ENCODE measurements at regions not wholly inside any gene's neighbourhood (a gene's known extent, or its start where the extent isn't known, plus 50 kb on each side); places are given as distances from the start of the nearest gene placed in this dataset.

DNA sequence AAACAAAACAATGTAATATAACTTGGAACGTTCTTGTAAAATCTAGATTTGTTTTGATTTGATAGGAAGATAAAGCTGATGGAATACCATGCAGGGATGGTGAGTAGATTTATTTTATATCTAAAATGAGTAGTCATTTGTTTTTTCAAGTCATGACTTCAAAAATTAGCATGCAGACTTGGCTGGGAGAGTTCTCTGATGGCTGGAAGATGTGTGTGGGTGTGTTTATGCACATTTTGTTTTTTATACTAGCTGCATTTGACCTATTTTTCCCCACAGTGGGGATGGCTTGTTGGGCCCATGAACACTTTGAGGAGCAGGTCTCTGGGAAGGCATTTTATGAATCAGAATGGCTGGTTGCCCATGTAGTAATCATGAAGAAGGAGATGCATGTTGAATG lies 109.2 kb downstream of the MTRR start:
- Mint-ChIP-seq H3K9me3 (no peaks in the 10 kb centered on the region), H3K4me3 (no peak overlapping the region), H3K4me1 (no peaks in the 10 kb centered on the region), H3K27ac (no peak overlapping the region), H3K27me3 (ENCODE audit: insufficient read depth) (no peaks in the 10 kb centered on the region), H3K36me3 (ENCODE audit: low read depth) (no peaks in the 10 kb centered on the region)
- Histone ChIP-seq H3K9me3 (ENCODE audit: control insufficient read depth, low read length) (no peaks in the 10 kb centered on the region), H3K4me1 (ENCODE audit: control insufficient read depth, insufficient read depth, low read length) (no peaks in the 10 kb centered on the region), H3K27ac (ENCODE audit: low read depth, low read length) (no peak overlapping the region), H3K9ac (ENCODE audit: extremely low read depth, low read length, poor library complexity, severe bottlenecking) (no peak overlapping the region), H3K27me3 (ENCODE audit: control insufficient read depth, insufficient read depth, low read length, poor library complexity, severe bottlenecking) (no peaks in the 10 kb centered on the region), H3K4me3 (ENCODE audit: low read length) (no peak overlapping the region), H3K36me3 (ENCODE audit: control insufficient read depth, insufficient read depth, low read length) (no peaks in the 10 kb centered on the region)
- TF ChIP-seq CTCF (conservative IDR thresholded peaks at IDR 0.05) = no peak
- 91 to 100% methylated on average over 1 of the region's 1 CpG for WGBS, 2 experiments (ENCODE audit: insufficient coverage in 1 of 2, insufficient read length in 1 of 2)
- no peak for DNase-seq

GRCh38 chr5:7978991-7979390 lies 110.0 kb downstream of the MTRR start:
- no peak overlapping the region for H3K9ac ChIP-seq (ENCODE audit: extremely low read depth, low read length, poor library complexity, severe bottlenecking)
- WGBS, 2 experiments (ENCODE audit: insufficient coverage in 1 of 2, insufficient read length in 1 of 2) = 83% methylated on average over 1 to 2 of the region's 2 CpGs
- no peaks in the 10 kb centered on the region for H3K27me3 Mint-ChIP-seq (ENCODE audit: insufficient read depth)
- no peak for TF ChIP-seq CTCF (conservative IDR thresholded peaks at IDR 0.05)
- H3K27ac ChIP-seq (ENCODE audit: low read depth, low read length) = no peak overlapping the region
- H3K27ac Mint-ChIP-seq = no peak overlapping the region
- H3K36me3 Mint-ChIP-seq (ENCODE audit: low read depth) = no peaks in the 10 kb centered on the region
- no peak for DNase-seq
- no peaks in the 10 kb centered on the region for H3K9me3 ChIP-seq (ENCODE audit: control insufficient read depth, low read length)
- H3K4me3 ChIP-seq (ENCODE audit: low read length) = no peak overlapping the region
- no peak overlapping the region for H3K4me3 Mint-ChIP-seq
- H3K9me3 Mint-ChIP-seq = no peaks in the 10 kb centered on the region
- no peaks in the 10 kb centered on the region for H3K4me1 Mint-ChIP-seq
- no peaks in the 10 kb centered on the region for H3K36me3 ChIP-seq (ENCODE audit: control insufficient read depth, insufficient read depth, low read length)
- H3K4me1 ChIP-seq (ENCODE audit: control insufficient read depth, insufficient read depth, low read length) = no peaks in the 10 kb centered on the region
- no peaks in the 10 kb centered on the region for H3K27me3 ChIP-seq (ENCODE audit: control insufficient read depth, insufficient read depth, low read length, poor library complexity, severe bottlenecking)

DNA sequence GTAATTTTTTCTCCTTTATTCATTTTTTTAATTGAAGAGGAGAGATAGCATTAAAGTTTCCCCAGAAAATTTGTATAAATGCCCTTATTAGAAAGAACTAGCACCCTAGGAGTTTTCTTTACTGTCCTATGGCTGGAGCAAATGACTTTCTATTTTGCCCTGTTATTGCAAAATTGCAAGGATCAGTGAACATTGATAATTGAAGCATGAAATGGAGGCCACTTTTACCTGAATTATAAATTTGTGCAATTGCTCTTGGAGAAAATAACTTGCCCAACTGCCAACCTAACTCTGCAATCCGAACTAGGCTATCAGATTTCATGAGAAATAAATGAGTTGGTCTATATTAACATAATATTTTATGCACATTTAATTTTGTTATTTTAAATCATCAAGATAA lies 111.9 kb downstream of the MTRR start:
- no peaks in the 10 kb centered on the region for H3K27me3 Mint-ChIP-seq (ENCODE audit: insufficient read depth)
- no peaks in the 10 kb centered on the region for H3K9me3 ChIP-seq (ENCODE audit: control insufficient read depth, low read length)
- no peak overlapping the region for H3K27ac Mint-ChIP-seq
- no peak overlapping the region for H3K4me3 Mint-ChIP-seq
- H3K27ac ChIP-seq (ENCODE audit: low read depth, low read length) = no peak overlapping the region
- no peak for TF ChIP-seq CTCF (conservative IDR thresholded peaks at IDR 0.05)
- no peaks in the 10 kb centered on the region for H3K36me3 ChIP-seq (ENCODE audit: control insufficient read depth, insufficient read depth, low read length)
- no peaks in the 10 kb centered on the region for H3K36me3 Mint-ChIP-seq (ENCODE audit: low read depth)
- no peak overlapping the region for H3K9ac ChIP-seq (ENCODE audit: extremely low read depth, low read length, poor library complexity, severe bottlenecking)
- no peaks in the 10 kb centered on the region for H3K4me1 ChIP-seq (ENCODE audit: control insufficient read depth, insufficient read depth, low read length)
- no peaks in the 10 kb centered on the region for H3K27me3 ChIP-seq (ENCODE audit: control insufficient read depth, insufficient read depth, low read length, poor library complexity, severe bottlenecking)
- H3K9me3 Mint-ChIP-seq = no peaks in the 10 kb centered on the region
- DNase-seq = no peak
- WGBS, 2 experiments (ENCODE audit: insufficient coverage in 1 of 2, insufficient read length in 1 of 2) = 100% methylated on average over 1 of the region's 1 CpG; no CpG with 5 or more reads in 1 of the 2 experiments
- no peaks in the 10 kb centered on the region for H3K4me1 Mint-ChIP-seq
- no peak overlapping the region for H3K4me3 ChIP-seq (ENCODE audit: low read length)

Measured in endodermal cell (in vitro differentiated cells).